WTC11 (cell line): ENCODE measurements at regions not wholly inside any gene's neighbourhood (a gene's known extent, or its start where the extent isn't known, plus 50 kb on each side); places are given as distances from the start of the nearest gene placed in this dataset.

ENCODE experiments used
- CREB1 ChIP-seq: sonication (generic); formaldehyde crosslinking; IDR thresholded peaks from 2 replicates; pipeline ENCODE4 v1.8.0; 2023; ENCODE audit warnings: mild to moderate bottlenecking, missing genetic modification reagents
- ETV6 ChIP-seq: sonication (generic); formaldehyde crosslinking; IDR thresholded peaks from 2 replicates; pipeline ENCODE4 v1.8.1; 2022; ENCODE audit warnings: mild to moderate bottlenecking, missing genetic modification reagents
- GABPB1 ChIP-seq: sonication (generic); formaldehyde crosslinking; IDR thresholded peaks from 2 replicates; pipeline ENCODE4 v1.8.1; 2023; ENCODE audit warnings: mild to moderate bottlenecking, missing genetic modification reagents
- JUN ChIP-seq: sonication (generic); formaldehyde crosslinking; IDR thresholded peaks from 2 replicates; pipeline ENCODE4 v1.8.0; 2023; ENCODE audit warnings: mild to moderate bottlenecking, missing genetic modification reagents
- PRRX2 ChIP-seq: fragments of 250-450 bp; sonication (Bioruptor Pico); IDR thresholded peaks from 2 replicates; pipeline ENCODE4 v1.8.0; 2021; ENCODE audit warnings: mild to moderate bottlenecking
- ZNF121 ChIP-seq: sonication (generic); formaldehyde crosslinking; IDR thresholded peaks from 2 replicates; pipeline ENCODE4 v1.8.0; 2023; ENCODE audit warnings: missing genetic modification reagents
- TF ChIP-seq, protein P1 (sequence below): sonication (generic); formaldehyde crosslinking; IDR thresholded peaks from 2 replicates; pipeline ENCODE4 v1.8.1; 2023; ENCODE audit warnings: mild to moderate bottlenecking, missing genetic modification reagents
- TF ChIP-seq, protein P2 (sequence below): fragments of 200-600 bp; IDR thresholded peaks from 2 replicates; pipeline ENCODE4 v1.8.0; 2022; ENCODE audit warnings: antibody characterized with exemption
- TF ChIP-seq, protein P3 (sequence below): sonication (generic); formaldehyde crosslinking; IDR thresholded peaks from 2 replicates; pipeline ENCODE4 v1.8.0; 2022; ENCODE audit warnings: mild to moderate bottlenecking, missing genetic modification reagents
- TF ChIP-seq, protein P4 (sequence below): sonication (generic); formaldehyde crosslinking; IDR thresholded peaks from 2 replicates; pipeline ENCODE4 v1.8.1; 2023; ENCODE audit warnings: mild to moderate bottlenecking, missing genetic modification reagents, borderline replicate concordance
- TF ChIP-seq, protein P5 (sequence below): sonication (generic); formaldehyde crosslinking; conservative IDR thresholded peaks from 2 replicates; pipeline ENCODE4 v1.8.1; 2022; ENCODE audit warnings: mild to moderate bottlenecking, missing genetic modification reagents
- TF ChIP-seq, protein P6 (sequence below): sonication (generic); formaldehyde crosslinking; IDR thresholded peaks from 2 replicates; pipeline ENCODE4 v1.8.1; 2023; ENCODE audit warnings: mild to moderate bottlenecking, moderate library complexity, missing genetic modification reagents

DNA sequence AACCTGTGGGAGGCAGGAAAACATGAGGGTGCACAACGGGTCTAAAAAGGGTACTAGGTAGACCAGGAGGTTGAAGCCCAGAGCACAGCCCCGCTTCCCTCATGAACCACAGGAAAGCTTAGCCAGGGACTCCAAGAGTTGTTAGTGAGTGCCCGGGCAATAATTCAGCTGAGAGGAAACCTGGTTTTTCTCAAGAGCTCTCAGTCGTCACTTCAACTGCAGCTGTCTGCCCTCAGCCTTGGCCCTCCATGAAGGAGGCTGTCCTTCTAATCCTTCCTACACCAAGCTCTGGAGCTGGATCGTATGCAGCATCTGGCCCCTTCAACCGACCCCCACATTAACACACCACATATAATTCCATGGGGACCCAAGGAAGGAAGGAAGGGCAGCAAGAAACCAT lies 77.0 kb upstream of the BACE2 start:
- TF ChIP-seq, protein P1, sequence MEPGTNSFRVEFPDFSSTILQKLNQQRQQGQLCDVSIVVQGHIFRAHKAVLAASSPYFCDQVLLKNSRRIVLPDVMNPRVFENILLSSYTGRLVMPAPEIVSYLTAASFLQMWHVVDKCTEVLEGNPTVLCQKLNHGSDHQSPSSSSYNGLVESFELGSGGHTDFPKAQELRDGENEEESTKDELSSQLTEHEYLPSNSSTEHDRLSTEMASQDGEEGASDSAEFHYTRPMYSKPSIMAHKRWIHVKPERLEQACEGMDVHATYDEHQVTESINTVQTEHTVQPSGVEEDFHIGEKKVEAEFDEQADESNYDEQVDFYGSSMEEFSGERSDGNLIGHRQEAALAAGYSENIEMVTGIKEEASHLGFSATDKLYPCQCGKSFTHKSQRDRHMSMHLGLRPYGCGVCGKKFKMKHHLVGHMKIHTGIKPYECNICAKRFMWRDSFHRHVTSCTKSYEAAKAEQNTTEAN (CRISPR knock-in tag): no peak
- TF ChIP-seq JUN (no peak), CREB1 (CRISPR knock-in tag) (no peak), PRRX2 (CRISPR knock-in tag) (no peak), GABPB1 (CRISPR knock-in tag) (no peak), ETV6 (no peak), ZNF121 (CRISPR knock-in tag) (no peak)
- TF ChIP-seq, protein P2, sequence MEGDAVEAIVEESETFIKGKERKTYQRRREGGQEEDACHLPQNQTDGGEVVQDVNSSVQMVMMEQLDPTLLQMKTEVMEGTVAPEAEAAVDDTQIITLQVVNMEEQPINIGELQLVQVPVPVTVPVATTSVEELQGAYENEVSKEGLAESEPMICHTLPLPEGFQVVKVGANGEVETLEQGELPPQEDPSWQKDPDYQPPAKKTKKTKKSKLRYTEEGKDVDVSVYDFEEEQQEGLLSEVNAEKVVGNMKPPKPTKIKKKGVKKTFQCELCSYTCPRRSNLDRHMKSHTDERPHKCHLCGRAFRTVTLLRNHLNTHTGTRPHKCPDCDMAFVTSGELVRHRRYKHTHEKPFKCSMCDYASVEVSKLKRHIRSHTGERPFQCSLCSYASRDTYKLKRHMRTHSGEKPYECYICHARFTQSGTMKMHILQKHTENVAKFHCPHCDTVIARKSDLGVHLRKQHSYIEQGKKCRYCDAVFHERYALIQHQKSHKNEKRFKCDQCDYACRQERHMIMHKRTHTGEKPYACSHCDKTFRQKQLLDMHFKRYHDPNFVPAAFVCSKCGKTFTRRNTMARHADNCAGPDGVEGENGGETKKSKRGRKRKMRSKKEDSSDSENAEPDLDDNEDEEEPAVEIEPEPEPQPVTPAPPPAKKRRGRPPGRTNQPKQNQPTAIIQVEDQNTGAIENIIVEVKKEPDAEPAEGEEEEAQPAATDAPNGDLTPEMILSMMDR: no peak
- TF ChIP-seq, protein P3, sequence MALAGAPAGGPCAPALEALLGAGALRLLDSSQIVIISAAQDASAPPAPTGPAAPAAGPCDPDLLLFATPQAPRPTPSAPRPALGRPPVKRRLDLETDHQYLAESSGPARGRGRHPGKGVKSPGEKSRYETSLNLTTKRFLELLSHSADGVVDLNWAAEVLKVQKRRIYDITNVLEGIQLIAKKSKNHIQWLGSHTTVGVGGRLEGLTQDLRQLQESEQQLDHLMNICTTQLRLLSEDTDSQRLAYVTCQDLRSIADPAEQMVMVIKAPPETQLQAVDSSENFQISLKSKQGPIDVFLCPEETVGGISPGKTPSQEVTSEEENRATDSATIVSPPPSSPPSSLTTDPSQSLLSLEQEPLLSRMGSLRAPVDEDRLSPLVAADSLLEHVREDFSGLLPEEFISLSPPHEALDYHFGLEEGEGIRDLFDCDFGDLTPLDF (CRISPR knock-in tag): no peak
- TF ChIP-seq, protein P4, sequence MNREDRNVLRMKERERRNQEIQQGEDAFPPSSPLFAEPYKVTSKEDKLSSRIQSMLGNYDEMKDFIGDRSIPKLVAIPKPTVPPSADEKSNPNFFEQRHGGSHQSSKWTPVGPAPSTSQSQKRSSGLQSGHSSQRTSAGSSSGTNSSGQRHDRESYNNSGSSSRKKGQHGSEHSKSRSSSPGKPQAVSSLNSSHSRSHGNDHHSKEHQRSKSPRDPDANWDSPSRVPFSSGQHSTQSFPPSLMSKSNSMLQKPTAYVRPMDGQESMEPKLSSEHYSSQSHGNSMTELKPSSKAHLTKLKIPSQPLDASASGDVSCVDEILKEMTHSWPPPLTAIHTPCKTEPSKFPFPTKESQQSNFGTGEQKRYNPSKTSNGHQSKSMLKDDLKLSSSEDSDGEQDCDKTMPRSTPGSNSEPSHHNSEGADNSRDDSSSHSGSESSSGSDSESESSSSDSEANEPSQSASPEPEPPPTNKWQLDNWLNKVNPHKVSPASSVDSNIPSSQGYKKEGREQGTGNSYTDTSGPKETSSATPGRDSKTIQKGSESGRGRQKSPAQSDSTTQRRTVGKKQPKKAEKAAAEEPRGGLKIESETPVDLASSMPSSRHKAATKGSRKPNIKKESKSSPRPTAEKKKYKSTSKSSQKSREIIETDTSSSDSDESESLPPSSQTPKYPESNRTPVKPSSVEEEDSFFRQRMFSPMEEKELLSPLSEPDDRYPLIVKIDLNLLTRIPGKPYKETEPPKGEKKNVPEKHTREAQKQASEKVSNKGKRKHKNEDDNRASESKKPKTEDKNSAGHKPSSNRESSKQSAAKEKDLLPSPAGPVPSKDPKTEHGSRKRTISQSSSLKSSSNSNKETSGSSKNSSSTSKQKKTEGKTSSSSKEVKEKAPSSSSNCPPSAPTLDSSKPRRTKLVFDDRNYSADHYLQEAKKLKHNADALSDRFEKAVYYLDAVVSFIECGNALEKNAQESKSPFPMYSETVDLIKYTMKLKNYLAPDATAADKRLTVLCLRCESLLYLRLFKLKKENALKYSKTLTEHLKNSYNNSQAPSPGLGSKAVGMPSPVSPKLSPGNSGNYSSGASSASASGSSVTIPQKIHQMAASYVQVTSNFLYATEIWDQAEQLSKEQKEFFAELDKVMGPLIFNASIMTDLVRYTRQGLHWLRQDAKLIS (CRISPR knock-in tag): no peak
- TF ChIP-seq, protein P5, sequence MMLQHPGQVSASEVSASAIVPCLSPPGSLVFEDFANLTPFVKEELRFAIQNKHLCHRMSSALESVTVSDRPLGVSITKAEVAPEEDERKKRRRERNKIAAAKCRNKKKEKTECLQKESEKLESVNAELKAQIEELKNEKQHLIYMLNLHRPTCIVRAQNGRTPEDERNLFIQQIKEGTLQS (CRISPR knock-in tag): no peak
- TF ChIP-seq, protein P6, sequence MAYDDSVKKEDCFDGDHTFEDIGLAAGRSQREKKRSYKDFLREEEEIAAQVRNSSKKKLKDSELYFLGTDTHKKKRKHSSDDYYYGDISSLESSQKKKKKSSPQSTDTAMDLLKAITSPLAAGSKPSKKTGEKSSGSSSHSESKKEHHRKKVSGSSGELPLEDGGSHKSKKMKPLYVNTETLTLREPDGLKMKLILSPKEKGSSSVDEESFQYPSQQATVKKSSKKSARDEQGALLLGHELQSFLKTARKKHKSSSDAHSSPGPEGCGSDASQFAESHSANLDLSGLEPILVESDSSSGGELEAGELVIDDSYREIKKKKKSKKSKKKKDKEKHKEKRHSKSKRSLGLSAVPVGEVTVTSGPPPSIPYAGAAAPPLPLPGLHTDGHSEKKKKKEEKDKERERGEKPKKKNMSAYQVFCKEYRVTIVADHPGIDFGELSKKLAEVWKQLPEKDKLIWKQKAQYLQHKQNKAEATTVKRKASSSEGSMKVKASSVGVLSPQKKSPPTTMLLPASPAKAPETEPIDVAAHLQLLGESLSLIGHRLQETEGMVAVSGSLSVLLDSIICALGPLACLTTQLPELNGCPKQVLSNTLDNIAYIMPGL (CRISPR knock-in tag): no peak
